Adipocyte (in vitro differentiated cells): ENCODE measurements at regions not wholly inside any gene's neighbourhood (a gene's known extent, or its start where the extent isn't known, plus 50 kb on each side); places are given as distances from the start of the nearest gene placed in this dataset.

Experiments
- DNase-seq: peaks from one replicate; pipeline ENCODE4 v3.0.0-alpha.2; 2015; ENCODE audit warnings: low read depth
- H3K27me3 ChIP-seq: replicated peaks from 2 replicates; pipeline ENCODE4 v1.7.0; 2013; ENCODE audit warnings: mild to moderate bottlenecking, low read length, moderate library complexity; ENCODE audit not compliant: control insufficient read depth, insufficient read depth
- H3K36me3 ChIP-seq: 2 replicates; pipeline ENCODE4 v1.7.0; 2013; ENCODE audit warnings: low read length, mild to moderate bottlenecking, moderate library complexity; ENCODE audit not compliant: control insufficient read depth, insufficient read depth, severe bottlenecking
- H3K4me1 ChIP-seq: 2 replicates; pipeline ENCODE4 v1.7.0; 2013; ENCODE audit warnings: mild to moderate bottlenecking, low read length, moderate library complexity; ENCODE audit not compliant: control insufficient read depth, insufficient read depth
- H3K4me3 ChIP-seq: 2 replicates; pipeline ENCODE4 v1.7.0; 2013; ENCODE audit warnings: mild to moderate bottlenecking, low read length, moderate library complexity
- H3K9ac ChIP-seq: 2 replicates; pipeline ENCODE4 v1.7.0; 2013; ENCODE audit warnings: mild to moderate bottlenecking, low read length, moderate library complexity
- H3K9me3 ChIP-seq: 2 replicates; pipeline ENCODE4 v1.7.0; 2013; ENCODE audit warnings: mild to moderate bottlenecking, low read length, moderate library complexity; ENCODE audit not compliant: control insufficient read depth

DNA sequence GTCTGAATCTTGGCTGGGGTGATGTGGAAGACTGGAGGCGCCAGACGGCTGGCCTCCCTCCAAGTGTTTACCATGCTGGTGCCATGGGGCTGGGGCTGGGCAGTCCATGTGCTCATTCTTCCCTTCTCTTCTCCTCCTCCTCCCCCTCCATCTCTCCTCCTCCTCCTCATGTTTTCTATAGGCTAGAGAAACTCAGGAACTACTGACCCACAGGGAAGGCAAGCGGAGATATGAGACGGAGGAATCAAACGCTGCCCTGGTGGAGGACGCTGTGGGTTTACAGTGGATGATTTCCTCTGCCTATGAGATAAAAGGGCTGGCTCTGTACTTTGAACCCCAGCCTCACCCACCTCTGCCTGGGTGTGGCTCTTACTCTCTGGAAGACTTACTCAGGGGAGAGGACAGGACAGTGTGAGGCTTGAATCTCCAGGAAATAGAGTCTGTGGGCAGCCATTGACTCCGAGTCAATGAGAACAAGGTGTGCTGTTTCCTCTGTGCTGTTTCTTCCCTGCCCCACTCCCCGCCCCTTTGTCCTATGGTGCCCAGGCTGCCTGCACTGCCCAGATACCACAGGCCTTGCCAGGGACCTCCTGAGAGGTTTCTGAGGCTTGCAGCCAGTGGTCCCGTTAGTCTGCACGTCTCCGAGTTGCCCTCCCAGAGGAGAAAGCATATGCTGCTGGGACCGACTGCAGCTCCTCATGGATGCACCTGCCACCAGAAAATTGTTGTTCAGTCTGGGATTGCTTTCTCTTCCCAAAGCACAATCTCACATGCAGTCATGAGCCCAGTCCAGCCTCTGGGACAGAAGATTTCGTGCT is 132.6 kb upstream of the ARHGAP5 start:
- Histone ChIP-seq H3K4me3 (no peak overlapping the region), H3K9ac (no peak overlapping the region), H3K9me3 (no peaks in the 10 kb centered on the region), H3K36me3 (no peaks in the 10 kb centered on the region), H3K4me1 (no peaks in the 10 kb centered on the region), H3K27me3 (no peaks in the 10 kb centered on the region)
- DNase-seq: no peak

DNA sequence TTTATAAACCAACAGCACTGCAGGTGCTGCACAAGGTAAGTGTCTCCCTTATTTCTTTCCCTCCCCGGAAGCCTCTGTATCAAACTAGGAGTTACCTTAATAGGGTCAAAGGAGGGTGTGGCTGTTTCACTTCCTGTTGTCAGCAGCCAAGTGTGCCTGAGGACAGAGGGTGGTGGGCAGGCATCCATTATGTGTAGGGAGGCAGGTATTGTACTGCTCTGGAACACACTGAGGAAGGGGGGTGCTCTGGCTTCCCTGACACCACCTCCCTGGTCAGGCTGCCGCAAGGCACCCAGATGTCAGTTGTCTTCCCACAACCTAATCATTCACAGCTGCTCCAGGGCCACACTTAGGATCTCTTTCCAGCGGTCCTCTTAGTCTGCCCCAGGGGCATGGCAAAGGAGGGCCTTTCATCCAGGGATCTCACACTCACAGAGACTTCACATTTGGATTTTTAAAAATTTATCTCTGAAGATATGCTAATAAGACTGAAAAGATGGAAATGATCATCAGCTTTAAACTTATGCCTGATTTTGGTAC is 132.0 kb upstream of the ARHGAP5 start:
- Histone ChIP-seq H3K36me3 (no peaks in the 10 kb centered on the region), H3K4me1 (peaks cover 6% of the 10 kb centered on the region), H3K27me3 (no peaks in the 10 kb centered on the region), H3K9ac (no peak overlapping the region), H3K9me3 (no peaks in the 10 kb centered on the region), H3K4me3 (no peak overlapping the region)
- DNase-seq: no peak

DNA sequence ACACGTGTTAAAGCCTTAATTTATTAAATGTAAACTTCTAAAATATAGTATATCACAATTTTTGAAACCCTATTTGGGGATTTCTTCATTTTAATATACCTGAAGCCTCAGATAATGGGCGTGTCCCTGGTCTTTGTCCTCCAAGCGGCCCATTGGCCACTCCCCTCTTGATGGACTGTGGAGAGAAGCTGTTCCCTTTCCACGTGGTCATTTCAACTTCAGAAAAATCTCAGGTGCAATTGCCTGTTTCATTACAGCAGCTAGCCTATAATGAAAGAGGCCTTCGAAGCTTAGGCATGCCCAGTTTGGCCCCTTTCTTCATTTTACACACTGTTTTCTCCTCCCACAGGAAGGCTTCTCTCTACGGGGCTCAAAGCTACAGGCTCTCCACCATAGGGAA is 131.4 kb upstream of the ARHGAP5 start:
- Histone ChIP-seq H3K27me3 (no peaks in the 10 kb centered on the region), H3K9ac (no peak overlapping the region), H3K4me1 (peaks cover 10% of the 10 kb centered on the region), H3K9me3 (no peaks in the 10 kb centered on the region), H3K4me3 (no peak overlapping the region), H3K36me3 (no peaks in the 10 kb centered on the region)
- DNase-seq: no peak

DNA sequence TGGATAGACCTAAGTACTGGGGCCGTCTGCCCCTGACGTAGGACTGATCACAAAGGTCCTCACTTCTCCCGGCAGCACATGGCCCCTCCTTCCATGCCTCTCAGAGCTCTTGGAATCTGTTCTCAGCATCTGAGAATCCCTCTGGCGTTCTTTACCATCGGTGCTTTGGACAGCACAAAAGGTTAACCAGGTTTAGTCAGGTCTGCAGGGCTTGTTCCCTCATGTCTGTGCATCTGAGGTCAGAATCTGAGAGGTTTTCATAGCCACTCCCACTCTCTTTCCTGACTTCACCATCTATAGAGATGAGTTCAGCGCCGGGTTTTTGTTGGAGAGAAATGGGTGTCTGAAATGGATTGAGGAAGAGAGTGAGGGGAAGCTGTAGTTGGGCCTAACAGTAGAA is 130.0 kb upstream of the ARHGAP5 start:
- Histone ChIP-seq H3K9ac (no peak overlapping the region), H3K27me3 (no peaks in the 10 kb centered on the region), H3K4me1 (peaks cover 10% of the 10 kb centered on the region), H3K36me3 (no peaks in the 10 kb centered on the region), H3K4me3 (no peak overlapping the region), H3K9me3 (no peaks in the 10 kb centered on the region)
- no peak for DNase-seq

DNA sequence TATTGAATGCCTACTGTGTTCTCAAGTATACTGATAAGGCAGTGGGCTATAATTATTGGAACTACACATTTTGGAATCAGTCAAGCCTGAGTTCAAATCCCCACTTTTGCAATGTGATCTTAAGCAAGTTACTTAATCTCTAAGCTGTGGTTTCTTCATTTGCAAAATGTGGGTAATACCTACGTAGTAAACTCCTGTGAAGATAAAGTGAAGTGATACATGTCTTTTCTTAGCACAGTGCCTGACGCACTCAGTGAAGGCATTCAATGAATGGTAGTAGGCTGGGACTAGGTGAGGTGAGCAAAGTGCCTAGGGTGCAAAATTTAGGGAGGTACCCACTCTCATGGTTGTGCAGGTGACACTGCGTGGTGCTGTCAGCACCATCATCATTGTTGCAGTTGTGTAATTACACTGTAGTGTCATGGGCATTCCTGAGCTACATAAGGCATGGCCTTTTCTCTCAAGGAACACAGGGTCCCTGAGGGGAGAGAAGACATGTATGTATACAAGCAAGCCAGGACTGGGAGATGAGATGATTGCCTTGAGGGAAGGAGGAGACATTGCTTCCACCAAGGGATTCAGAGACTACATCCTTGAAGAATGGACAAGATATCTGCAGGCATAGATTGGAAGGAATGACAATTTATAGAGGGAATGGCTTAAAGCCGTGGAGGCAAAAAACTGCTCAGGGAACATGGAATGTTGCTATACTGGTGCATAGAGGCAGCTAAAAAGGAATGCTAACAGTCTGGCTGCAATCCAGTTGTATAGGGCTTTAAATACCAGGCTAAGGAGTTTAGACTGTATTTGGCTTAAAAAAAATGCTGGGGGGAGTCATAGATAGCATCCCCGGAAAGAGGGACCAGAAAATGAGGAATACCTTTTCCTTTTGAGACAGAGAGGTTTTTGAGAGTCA is 129.2 kb upstream of the ARHGAP5 start:
- H3K9ac ChIP-seq: no peak overlapping the region
- H3K36me3 ChIP-seq: no peaks in the 10 kb centered on the region
- H3K4me3 ChIP-seq: no peak overlapping the region
- no peaks in the 10 kb centered on the region for H3K9me3 ChIP-seq
- no peaks in the 10 kb centered on the region for H3K27me3 ChIP-seq
- DNase-seq: peak; percentile 32
- H3K4me1 ChIP-seq: peaks cover 10% of the 10 kb centered on the region

DNA sequence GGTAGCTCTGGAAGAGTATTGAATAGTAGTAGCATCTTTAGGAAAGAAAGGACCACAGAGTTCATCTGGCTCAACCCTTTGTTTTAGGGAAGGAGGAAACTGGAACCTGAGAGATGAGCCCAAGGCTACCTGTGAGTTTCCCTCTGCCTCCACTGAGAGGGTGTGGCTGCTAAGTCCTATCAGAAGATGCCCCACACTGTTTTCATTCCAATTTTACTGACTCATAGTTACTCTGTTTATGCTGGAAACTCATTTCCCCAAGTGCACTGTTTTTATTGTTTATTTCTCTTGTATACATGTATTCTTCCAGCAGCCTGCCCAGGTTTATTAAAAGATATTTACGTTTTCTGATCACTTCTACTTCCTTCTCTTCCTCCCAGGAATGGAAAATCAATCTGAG is 127.4 kb upstream of the ARHGAP5 start:
- Histone ChIP-seq H3K4me3 (no peak overlapping the region), H3K9me3 (no peaks in the 10 kb centered on the region), H3K9ac (no peak overlapping the region), H3K27me3 (no peaks in the 10 kb centered on the region), H3K4me1 (peaks cover 10% of the 10 kb centered on the region), H3K36me3 (no peaks in the 10 kb centered on the region)
- DNase-seq: peak; percentile 30

DNA sequence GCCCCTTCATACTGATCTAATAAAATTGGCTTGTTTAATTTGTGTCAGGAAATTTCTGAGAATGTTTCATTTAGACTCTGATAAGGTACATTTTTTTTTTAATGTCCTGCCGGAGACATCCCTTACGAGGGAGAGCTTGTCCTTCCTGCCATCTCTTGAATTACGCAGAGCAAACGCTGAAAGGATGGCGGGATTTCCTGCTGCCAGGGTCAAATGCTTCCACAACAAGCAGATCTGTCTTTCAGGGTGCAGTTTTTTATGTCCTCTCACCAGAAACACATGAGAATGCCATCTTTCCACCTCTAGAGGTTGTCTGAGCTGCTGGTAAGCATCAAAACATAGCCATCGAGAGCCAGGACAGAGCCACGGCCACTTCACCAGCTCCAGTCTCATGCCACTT is 126.8 kb upstream of the ARHGAP5 start:
- H3K4me1 ChIP-seq: peaks cover 10% of the 10 kb centered on the region

DNA sequence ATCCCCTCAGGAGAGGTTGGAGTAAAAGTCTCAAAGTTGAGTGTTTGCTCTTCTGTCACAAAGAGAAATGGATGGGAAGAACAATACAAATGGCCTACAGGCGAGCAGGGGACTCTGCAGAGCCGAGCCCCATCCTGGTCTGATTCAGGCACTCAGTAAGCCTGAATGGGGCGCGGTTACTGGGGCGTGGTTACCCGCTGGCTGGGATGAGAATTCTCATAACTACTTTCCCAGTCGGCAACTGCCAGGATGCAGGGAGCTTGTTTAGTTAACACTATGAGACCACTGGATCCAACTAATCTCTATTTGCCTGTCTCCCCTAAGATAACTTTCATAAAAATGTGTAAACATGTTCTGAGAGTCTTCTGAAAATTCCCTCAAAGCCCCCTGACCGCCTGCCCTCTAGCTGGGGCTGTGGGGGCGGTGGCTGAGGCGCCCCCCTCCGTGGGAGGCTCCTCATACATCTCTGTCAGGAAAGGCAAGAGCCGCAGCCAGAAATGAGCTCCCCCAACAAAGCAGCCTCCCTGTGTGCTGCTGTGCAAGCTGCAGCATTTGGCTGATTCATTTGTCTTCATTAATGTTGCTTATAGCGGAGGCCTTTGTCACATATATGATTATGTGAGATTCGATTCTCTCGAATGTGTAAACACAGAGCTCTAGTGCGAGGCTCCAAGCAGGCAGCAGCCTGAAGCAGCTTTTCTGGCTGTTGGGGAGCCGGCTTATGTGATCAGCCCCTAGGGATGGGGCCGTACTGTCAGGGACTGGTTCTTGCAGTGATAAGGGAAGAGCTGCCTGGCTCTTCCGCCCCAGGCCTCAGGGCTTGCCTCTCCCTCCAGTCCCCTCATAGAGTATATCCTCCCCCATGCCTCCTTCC is 126.1 kb upstream of the ARHGAP5 start:
- peak; percentile 19 for DNase-seq
- no peaks in the 10 kb centered on the region for H3K36me3 ChIP-seq
- no peaks in the 10 kb centered on the region for H3K27me3 ChIP-seq
- no peak overlapping the region for H3K9ac ChIP-seq
- H3K9me3 ChIP-seq: no peaks in the 10 kb centered on the region
- H3K4me3 ChIP-seq: no peak overlapping the region
- H3K4me1 ChIP-seq: peaks cover 10% of the 10 kb centered on the region

More for the DNA sequence above, 126.8 kb upstream of the ARHGAP5 start:
- Histone ChIP-seq H3K4me3 (no peak overlapping the region), H3K9me3 (no peaks in the 10 kb centered on the region), H3K36me3 (no peaks in the 10 kb centered on the region), H3K9ac (no peak overlapping the region), H3K27me3 (no peaks in the 10 kb centered on the region)
- no peak for DNase-seq

DNA sequence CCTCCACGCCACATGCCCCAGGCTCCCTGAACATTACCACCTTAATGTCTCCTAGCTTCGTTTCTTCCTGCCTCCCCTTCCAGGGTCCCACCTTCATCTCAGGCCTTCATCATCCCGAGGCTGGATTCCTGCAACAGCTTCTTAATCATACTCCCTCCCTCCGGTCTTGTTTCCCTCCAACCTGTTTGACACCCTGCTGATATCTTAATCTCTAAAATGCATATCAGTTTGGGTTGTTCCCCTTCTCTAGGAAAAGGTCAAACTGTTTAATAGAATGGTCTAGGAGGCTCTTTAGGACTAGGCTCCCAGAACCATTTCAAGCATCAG is 125.5 kb upstream of the ARHGAP5 start:
- Histone ChIP-seq H3K9ac (no peak overlapping the region), H3K4me3 (no peak overlapping the region), H3K9me3 (no peaks in the 10 kb centered on the region), H3K27me3 (no peaks in the 10 kb centered on the region), H3K36me3 (no peaks in the 10 kb centered on the region), H3K4me1 (peaks cover 10% of the 10 kb centered on the region)
- no peak for DNase-seq

DNA sequence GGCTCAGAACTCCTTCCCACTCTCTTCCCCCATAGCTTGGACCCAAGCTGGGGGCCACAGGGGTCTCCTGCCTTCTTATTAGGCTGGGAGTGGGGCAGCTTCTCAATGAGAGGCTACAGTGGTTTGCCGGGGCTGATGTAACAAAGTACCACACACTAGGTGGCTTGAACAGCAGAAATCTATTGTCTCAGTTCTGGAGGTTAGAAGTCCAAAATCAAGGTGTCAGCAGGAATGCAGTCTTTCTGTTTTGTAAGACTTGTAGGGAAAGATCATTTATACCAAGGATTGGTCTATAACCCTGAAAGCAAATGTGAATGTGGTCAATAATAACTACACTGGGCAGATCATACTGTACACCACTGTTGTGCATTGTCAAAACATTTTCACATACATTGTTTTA is 124.5 kb upstream of the ARHGAP5 start:
- DNase-seq: no peak
- no peak overlapping the region for H3K4me3 ChIP-seq
- H3K36me3 ChIP-seq: no peaks in the 10 kb centered on the region
- H3K9ac ChIP-seq: no peak overlapping the region
- H3K9me3 ChIP-seq: no peaks in the 10 kb centered on the region
- H3K27me3 ChIP-seq: no peaks in the 10 kb centered on the region
- peaks cover 10% of the 10 kb centered on the region for H3K4me1 ChIP-seq

DNA sequence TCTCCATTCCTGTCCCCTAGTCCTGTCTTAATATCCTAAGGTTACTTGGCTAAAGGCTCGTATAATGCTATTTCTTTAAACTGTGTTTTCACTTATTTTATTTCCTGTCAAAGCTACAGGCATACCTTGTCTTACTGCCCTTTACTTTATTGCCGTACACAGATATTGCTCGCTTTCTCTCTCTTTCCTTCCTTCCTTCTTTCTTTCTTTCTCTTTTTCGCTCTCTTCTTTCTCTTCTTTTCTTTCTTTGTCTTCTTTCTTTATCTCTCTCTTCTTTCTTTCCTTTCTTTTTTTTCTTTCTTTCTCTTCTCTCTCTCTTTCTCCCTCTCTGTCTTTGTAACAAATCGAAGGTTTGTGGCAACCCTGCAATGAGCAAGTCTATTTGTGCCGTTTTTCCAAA is 123.9 kb upstream of the ARHGAP5 start:
- Histone ChIP-seq H3K27me3 (no peaks in the 10 kb centered on the region), H3K4me3 (no peak overlapping the region), H3K9me3 (no peaks in the 10 kb centered on the region), H3K4me1 (peaks cover 10% of the 10 kb centered on the region), H3K9ac (no peak overlapping the region), H3K36me3 (no peaks in the 10 kb centered on the region)
- DNase-seq: no peak
